Sigmoid colon (tissue), 6 donors: ENCODE measurements at regions not wholly inside any gene's neighbourhood (a gene's known extent, or its start where the extent isn't known, plus 50 kb on each side); places are given as distances from the start of the nearest gene placed in this dataset.

Experiments
- DNase-seq: peaks from one replicate; pipeline ENCODE4 v3.0.0-alpha.2; 2019
- H3K27ac ChIP-seq, 4 donors: fragments of 200-600 bp; sonication (generic); one replicate each; pipeline ENCODE4 v1.5.1; 2016 to 2019; ENCODE audit warnings: mild to moderate bottlenecking in 1 of 4
- H3K27me3 ChIP-seq, 3 donors: fragments of 200-600 bp; sonication (generic); one replicate each; pipeline ENCODE4 v1.5.1; 2019; ENCODE audit warnings: mild to moderate bottlenecking in 1 of 3
- H3K36me3 ChIP-seq, 4 donors: fragments of 200-600 bp; sonication (generic); one replicate each; pipeline ENCODE4 v1.5.1; 2016 to 2019
- H3K4me1 ChIP-seq, 4 donors: fragments of 200-600 bp; sonication (generic); one replicate each; pipeline ENCODE4 v1.5.1; 2017 to 2019
- H3K4me3 ChIP-seq, 4 donors: fragments of 200-600 bp; sonication (generic); one replicate each; pipeline ENCODE4 v1.5.1; 2017 to 2019; ENCODE audit warnings: mild to moderate bottlenecking in 2 of 4, moderate library complexity in 1 of 4
- H3K9me3 ChIP-seq, 4 donors: fragments of 200-600 bp in 3 of 4; sonication (generic) in 3 of 4; one replicate each; pipeline versions ENCODE4 v1.5.1 to v1.6.1; 2013 to 2019
- EP300 ChIP-seq, 4 donors: sonication (generic); formaldehyde crosslinking; IDR thresholded peaks; one replicate each; pipeline ENCODE4 v1.6.1; 2017; ENCODE audit warnings: antibody characterized with exemption in 4 of 4
- POLR2A ChIP-seq, 2 donors: fragments of 450-650 bp; IDR thresholded peaks; one replicate each; pipeline ENCODE4 v1.6.1; 2016; ENCODE audit warnings: antibody characterized with exemption in 2 of 2, mild to moderate bottlenecking in 2 of 2, moderate library complexity in 2 of 2
- POLR2AphosphoS5 ChIP-seq, 4 donors: sonication (generic); formaldehyde crosslinking; IDR thresholded peaks; one replicate each; pipeline ENCODE4 v1.6.1; 2017; ENCODE audit warnings: antibody characterized with exemption in 4 of 4
- WGBS, 2 donors: extraction: QIAGEN DNeasy Blood & Tissue Kit; methylation state at CpG; one replicate each; pipeline ENCODE4 v1.1.7; 2013; 5-methylcytosine and 5-hydroxymethylcytosine counted together
- intact Hi-C: fragments of 100-400 bp; cut with DNase I; formaldehyde crosslinking; loops from one replicate; pipeline ENCODE4 v1.15.1; 2023
- TF ChIP-seq, protein P1 (sequence below), 4 experiments: fragments of 450-650 bp in 3 of 4; fragments of 200-600 bp in 1 of 4; IDR thresholded peaks; one replicate each; pipeline ENCODE4 v1.5.1; 2016 to 2019; ENCODE audit warnings: antibody characterized with exemption in 4 of 4, mild to moderate bottlenecking in 3 of 4, moderate library complexity in 2 of 4
- donor health status: healthy with polysubstance abuse.
- donor health status: healthy.

DNA sequence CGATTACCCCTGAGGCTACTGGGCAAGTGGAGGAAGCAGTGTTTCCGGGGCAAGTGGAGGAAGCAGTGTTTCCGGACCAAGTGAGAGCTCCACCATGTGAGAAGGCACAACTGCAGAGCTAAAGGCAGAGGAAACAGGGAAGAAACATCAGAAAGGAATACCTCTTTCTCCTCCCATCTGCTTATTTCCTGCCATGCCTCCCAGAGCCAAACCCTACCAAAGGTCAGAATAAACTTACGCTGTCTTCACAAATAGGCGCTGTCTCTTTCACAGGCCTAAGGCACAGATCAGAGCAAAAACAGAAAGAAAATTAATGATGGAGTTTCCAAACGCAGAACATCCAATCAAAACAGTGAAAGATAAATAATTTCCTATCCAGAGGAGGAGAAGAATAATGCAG, 153.0 kb downstream of the ATOH1 start:
- 50 to 65% methylated on average over 6 of the region's 6 CpGs for WGBS, 2 donors
- intact Hi-C loops = no loop called here
- no peaks in the 10 kb centered on the region for H3K9me3 ChIP-seq
- no peak for TF ChIP-seq POLR2AphosphoS5 (IDR thresholded peaks at IDR 0.05)
- TF ChIP-seq EP300 (IDR thresholded peaks at IDR 0.05) = no peak
- TF ChIP-seq POLR2A (IDR thresholded peaks at IDR 0.05) = no peak
- TF ChIP-seq, protein P1, sequence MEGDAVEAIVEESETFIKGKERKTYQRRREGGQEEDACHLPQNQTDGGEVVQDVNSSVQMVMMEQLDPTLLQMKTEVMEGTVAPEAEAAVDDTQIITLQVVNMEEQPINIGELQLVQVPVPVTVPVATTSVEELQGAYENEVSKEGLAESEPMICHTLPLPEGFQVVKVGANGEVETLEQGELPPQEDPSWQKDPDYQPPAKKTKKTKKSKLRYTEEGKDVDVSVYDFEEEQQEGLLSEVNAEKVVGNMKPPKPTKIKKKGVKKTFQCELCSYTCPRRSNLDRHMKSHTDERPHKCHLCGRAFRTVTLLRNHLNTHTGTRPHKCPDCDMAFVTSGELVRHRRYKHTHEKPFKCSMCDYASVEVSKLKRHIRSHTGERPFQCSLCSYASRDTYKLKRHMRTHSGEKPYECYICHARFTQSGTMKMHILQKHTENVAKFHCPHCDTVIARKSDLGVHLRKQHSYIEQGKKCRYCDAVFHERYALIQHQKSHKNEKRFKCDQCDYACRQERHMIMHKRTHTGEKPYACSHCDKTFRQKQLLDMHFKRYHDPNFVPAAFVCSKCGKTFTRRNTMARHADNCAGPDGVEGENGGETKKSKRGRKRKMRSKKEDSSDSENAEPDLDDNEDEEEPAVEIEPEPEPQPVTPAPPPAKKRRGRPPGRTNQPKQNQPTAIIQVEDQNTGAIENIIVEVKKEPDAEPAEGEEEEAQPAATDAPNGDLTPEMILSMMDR (IDR thresholded peaks at IDR 0.05) = no peak
- H3K4me1 ChIP-seq = no peaks in the 10 kb centered on the region
- no peaks in the 10 kb centered on the region for H3K27me3 ChIP-seq
- no peak overlapping the region for H3K27ac ChIP-seq
- H3K4me3 ChIP-seq = no peak overlapping the region
- DNase-seq = no peak
- no peaks in the 10 kb centered on the region for H3K36me3 ChIP-seq

- H3K27me3 ChIP-seq = no peaks in the 10 kb centered on the region
Observed at GRCh38 chr4:93982255-93982654, 153.7 kb downstream of the ATOH1 start.

DNA sequence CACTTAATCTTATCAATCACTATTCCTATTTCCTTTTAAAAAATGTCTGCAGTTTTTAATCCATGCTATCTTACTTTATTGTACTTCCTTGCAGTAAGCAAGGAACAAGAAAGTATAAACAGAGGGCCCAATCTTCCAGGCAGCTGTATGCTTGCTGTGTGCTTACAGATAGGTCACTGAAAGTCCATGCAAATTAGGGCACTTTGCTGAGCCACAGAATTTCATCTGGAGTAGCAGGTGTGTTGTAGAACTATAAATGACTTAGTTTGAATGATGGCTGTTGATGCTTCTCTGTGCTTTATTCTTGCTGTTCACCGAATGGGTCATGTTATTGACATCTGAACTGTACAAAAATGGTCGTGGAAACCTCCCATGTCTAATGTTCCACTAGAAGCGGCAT, 154.6 kb downstream of the ATOH1 start:
- Histone ChIP-seq H3K9me3 (no peaks in the 10 kb centered on the region), H3K27me3 (no peaks in the 10 kb centered on the region), H3K4me3 (no peak overlapping the region), H3K4me1 (no peaks in the 10 kb centered on the region), H3K27ac (no peak overlapping the region), H3K36me3 (no peaks in the 10 kb centered on the region)
- TF ChIP-seq, protein P1 (IDR thresholded peaks at IDR 0.05) = no peak
- TF ChIP-seq POLR2A (IDR thresholded peaks at IDR 0.05) = no peak
- no peak for TF ChIP-seq EP300 (IDR thresholded peaks at IDR 0.05)
- no peak for TF ChIP-seq POLR2AphosphoS5 (IDR thresholded peaks at IDR 0.05)
- no peak for DNase-seq
- WGBS, 2 donors = 70 to 73% methylated on average over 3 of the region's 3 CpGs
- intact Hi-C loops = no loop called here

More at GRCh38 chr4:93982255-93982654, 153.7 kb downstream of the ATOH1 start:
- H3K27ac ChIP-seq = no peak overlapping the region
- H3K36me3 ChIP-seq = no peaks in the 10 kb centered on the region
- no peak for DNase-seq
- 92 to 93% methylated on average over 1 of the region's 1 CpG for WGBS, 2 donors
- intact Hi-C loops = no loop called here
- no peak overlapping the region for H3K4me3 ChIP-seq
- H3K4me1 ChIP-seq = no peaks in the 10 kb centered on the region
- TF ChIP-seq EP300 (IDR thresholded peaks at IDR 0.05) (no peak), POLR2A (IDR thresholded peaks at IDR 0.05) (no peak), POLR2AphosphoS5 (IDR thresholded peaks at IDR 0.05) (no peak)
- TF ChIP-seq, protein P1 (IDR thresholded peaks at IDR 0.05) = no peak
- H3K9me3 ChIP-seq = no peaks in the 10 kb centered on the region

DNA sequence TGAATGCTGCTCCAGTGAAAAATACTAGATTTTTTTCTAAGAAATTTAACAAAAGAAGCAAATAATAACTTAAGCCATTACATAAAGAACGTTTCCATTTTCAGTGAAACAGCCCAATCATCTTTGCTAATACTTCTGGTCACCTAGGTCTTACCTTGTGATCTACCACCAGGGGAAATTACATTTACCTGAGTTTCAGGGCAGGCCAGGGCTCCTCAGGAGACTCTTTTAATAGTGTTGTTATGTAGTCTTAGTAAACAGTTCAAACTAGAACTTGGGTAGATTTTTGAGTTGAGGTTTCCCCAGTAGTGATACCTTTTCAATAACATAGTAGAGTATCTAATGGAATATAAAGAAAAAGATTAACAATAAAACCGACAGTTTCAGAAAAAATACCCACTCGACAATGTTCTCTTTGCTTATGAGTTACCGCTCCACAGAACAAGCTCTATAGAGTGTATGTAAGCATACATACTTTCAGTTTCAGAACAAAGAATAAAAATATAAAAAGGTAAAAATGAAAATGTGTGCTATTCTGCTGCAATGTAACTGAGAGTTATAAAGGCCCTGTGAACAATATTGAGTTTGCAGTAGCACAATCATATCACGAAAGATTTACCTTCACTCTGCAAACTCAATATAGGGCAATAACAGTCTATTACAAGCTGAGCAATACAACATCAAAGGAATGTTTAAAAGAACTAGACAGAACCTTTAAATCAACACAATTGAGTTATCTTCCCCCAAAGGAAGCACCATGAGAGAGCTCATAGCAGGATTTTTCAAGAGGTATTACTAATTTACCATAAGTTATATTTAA, 165.8 kb downstream of the ATOH1 start:
- no peaks in the 10 kb centered on the region for H3K9me3 ChIP-seq
- intact Hi-C loops = no loop called here
- 19 to 57% methylated on average over 5 of the region's 5 CpGs for WGBS, 2 donors
- no peaks in the 10 kb centered on the region for H3K27me3 ChIP-seq
- no peaks in the 10 kb centered on the region for H3K36me3 ChIP-seq
- H3K4me3 ChIP-seq = no peak overlapping the region
- TF ChIP-seq EP300 (IDR thresholded peaks at IDR 0.05) = no peak
- TF ChIP-seq POLR2A (IDR thresholded peaks at IDR 0.05) = no peak
- TF ChIP-seq POLR2AphosphoS5 (IDR thresholded peaks at IDR 0.05) = no peak
- TF ChIP-seq, protein P1 (IDR thresholded peaks at IDR 0.05) = no peak
- no peak overlapping the region for H3K27ac ChIP-seq
- DNase-seq = no peak
- H3K4me1 ChIP-seq = no peaks in the 10 kb centered on the region
